ENCODE measurements at regions not wholly inside any gene's neighbourhood (a gene's known extent, or its start where the extent isn't known, plus 50 kb on each side); places are given as distances from the start of the nearest gene placed in this dataset.
A peak's percentile ranks its signal among the peaks of the same experiment; 100 is the strongest.
"Not testable (repeated sequence)": the region's sequence is repeated elsewhere in the genome, so short reads cannot be mapped to it uniquely, and the experiment has no call there.

DNA sequence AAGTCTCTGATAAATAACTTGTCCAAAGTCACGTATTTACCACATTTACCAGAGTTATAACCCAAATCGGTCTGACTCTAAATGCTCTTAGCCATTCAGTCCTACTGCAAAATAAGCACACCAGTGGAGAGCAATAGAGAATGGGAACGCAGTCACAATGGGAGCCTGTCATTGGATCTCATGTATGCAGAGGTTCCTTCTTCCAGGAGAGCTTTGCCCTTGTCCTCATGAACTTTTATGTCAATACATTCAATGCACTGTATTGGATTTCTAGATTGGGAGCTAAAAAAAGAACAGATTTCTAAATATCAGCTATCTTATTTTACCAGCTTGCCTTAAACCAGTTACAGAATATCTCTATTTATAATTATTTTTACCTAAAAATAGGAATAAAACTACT, 149.1 kb upstream of the CXXC4 start:
- DNase-seq: no peak
- in situ Hi-C loops (cut with MboI; ENCODE audit: low pct_unique_long_range_greater_than_20kb, low sequenced_read_pairs): no loop called here

- in situ Hi-C loops (cut with MboI; ENCODE audit: low pct_unique_long_range_greater_than_20kb, low sequenced_read_pairs): no loop called here
- no peak for DNase-seq
Observed at GRCh38 chr4:104649631-104650030, 154.9 kb upstream of the CXXC4 start.

DNA sequence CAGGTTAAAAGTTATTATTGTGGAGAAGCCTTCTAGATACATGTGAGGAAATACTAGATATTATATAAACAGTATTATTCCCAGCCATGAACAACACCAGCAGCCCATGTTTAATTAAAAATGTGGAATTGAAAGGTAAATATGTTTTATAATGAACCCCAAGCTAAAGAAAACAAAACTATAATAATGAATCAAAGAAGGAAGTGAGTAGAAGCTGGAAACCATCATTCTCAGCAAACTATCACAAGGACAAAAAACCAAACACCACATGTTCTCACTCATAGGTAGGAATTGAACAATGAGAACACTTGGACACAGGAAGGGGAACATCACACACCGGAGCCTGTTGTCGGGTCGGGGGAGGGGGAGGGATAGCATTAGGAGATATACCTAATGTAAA, 167.6 kb upstream of the CXXC4 start:
- in situ Hi-C loops (cut with MboI; ENCODE audit: low pct_unique_long_range_greater_than_20kb, low sequenced_read_pairs); DNase-seq: not testable (repeated sequence)

DNA sequence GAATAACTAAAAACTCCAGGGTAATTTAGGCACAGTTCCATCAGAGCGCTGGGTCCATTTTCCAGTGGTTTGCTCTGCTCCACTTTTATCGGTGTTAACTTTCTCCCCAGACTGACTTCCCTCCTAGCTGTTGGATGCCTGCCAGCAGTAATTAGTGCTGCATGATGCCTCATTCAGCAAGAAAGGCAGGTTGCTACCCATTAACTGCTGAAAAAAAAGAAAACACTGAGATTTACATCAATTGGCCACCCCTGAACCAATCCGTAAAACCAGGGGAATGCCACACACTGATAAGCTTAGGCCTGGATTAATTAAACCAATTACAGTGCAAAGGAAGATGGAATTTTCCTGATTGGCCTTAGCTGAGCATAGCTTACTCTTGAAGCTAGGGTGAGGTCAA, 182.4 kb upstream of the CXXC4 start:
- peak; percentile 46 for DNase-seq
- in situ Hi-C loops (cut with MboI; ENCODE audit: low pct_unique_long_range_greater_than_20kb, low sequenced_read_pairs): no loop called here

- in situ Hi-C loops (cut with MboI; ENCODE audit: low pct_unique_long_range_greater_than_20kb, low sequenced_read_pairs): no loop called here
- DNase-seq: no peak
Observed at GRCh38 chr4:104682311-104682710, 187.6 kb upstream of the CXXC4 start.

DNA sequence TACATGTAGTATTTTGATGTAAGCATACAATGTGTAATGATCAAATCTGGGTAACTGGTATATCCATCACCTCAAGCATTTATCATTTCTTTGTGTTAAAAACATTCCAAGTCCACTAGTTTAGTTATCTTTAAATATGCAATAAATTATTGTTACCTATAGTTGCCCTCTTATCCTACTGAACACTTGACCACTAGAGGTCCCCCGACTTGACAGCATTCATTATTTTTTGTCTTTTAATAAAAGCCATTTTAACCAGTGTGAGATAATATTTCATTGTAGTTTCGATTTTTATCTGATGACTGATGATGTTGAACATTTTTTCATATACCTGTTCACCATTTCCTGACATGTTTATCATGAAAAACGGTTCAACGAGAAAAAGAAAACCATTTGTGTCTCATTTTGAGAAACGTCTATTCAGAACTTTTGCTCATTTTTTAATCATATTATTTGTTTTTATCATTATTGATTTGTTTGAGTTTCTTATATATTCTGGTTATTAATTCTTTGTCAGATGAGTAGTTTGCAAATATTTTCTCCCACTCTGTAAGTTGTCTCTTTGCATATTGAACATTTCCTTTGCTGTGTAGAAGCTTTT, 199.0 kb upstream of the CXXC4 start:
- in situ Hi-C loops (cut with MboI; ENCODE audit: low pct_unique_long_range_greater_than_20kb, low sequenced_read_pairs): no loop called here
- peak; percentile 15 for DNase-seq

DNA sequence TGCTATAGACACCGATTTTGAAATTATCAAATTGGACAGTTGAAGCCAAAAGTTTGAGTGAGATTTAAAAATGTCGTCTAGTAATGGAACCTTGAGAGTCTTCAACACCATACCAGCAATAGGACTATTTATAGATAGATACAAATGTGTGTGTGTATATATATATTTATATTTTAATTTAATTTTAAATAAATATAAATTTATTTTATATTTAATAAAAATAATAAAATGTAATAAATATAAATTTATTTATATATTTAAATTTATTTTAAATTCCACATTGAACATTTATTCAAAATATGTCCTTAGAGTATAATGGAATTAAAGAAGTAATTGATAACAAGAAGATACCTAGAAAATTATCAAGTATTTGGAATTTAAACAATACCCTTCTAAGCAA, 221.9 kb upstream of the CXXC4 start:
- in situ Hi-C loops (cut with MboI; ENCODE audit: low pct_unique_long_range_greater_than_20kb, low sequenced_read_pairs): no loop called here
- DNase-seq: no peak

GRCh38 chr4:104719539-104720230, 225.0 kb upstream of the CXXC4 start:
- in situ Hi-C loops (cut with MboI; ENCODE audit: low pct_unique_long_range_greater_than_20kb, low sequenced_read_pairs): no loop called here
- no peak for DNase-seq

GRCh38 chr4:104722467-104722866, 227.8 kb upstream of the CXXC4 start:
- in situ Hi-C loops (cut with MboI; ENCODE audit: low pct_unique_long_range_greater_than_20kb, low sequenced_read_pairs): no loop called here
- DNase-seq: no peak

GRCh38 chr4:104726002-104726401, 231.3 kb upstream of the CXXC4 start:
- in situ Hi-C loops (cut with MboI; ENCODE audit: low pct_unique_long_range_greater_than_20kb, low sequenced_read_pairs): no loop called here
- DNase-seq: no peak

GRCh38 chr4:104727643-104728042, 232.9 kb upstream of the CXXC4 start:
- DNase-seq: no peak
- in situ Hi-C loops (cut with MboI; ENCODE audit: low pct_unique_long_range_greater_than_20kb, low sequenced_read_pairs): no loop called here

GRCh38 chr4:104728380-104729122, 233.9 kb upstream of the CXXC4 start:
- in situ Hi-C loops (cut with MboI; ENCODE audit: low pct_unique_long_range_greater_than_20kb, low sequenced_read_pairs): no loop called here
- DNase-seq: no peak

DNA sequence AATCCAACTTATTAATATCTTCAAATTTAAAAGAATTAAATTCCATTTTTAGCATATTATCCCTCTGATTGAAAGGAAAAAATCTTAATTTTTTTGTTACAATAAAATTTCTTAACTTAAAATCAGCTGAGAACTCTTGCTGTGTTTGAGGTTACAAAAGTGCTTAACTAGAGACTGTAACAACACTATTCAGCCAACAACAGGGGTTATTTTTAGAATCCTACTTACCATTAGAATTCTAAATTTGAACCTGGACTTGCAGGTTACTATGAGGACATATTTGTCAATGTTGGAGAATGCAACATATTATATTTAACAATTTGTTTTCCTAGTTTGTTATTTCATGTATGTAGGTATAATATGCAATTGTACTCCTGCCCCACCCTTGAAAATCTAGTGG, 238.1 kb upstream of the CXXC4 start:
- in situ Hi-C loops (cut with MboI; ENCODE audit: low pct_unique_long_range_greater_than_20kb, low sequenced_read_pairs): no loop called here
- no peak for DNase-seq

- in situ Hi-C loops (cut with MboI; ENCODE audit: low pct_unique_long_range_greater_than_20kb, low sequenced_read_pairs): no loop called here
- DNase-seq: no peak
Observed at GRCh38 chr4:104735174-104735573, 240.5 kb upstream of the CXXC4 start.

DNA sequence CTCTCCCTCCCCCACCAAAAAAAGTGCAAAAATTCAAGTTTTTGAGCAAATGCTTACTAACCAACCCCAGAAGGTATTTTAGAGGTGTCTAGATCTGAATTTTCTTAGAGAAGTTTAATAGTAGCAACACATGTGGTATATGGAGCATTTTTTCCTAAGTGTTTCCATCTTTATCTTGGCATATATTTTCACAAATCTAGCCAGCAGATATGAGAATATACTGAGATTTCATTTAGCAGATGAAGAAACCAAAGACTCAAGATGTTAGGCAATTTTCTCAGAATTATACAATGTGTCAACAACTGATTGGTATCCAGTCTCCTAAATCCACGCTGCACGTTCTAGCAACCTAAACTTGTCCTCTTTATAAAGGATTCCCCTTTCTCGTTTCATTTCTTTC, 245.5 kb upstream of the CXXC4 start:
- in situ Hi-C loops (cut with MboI; ENCODE audit: low pct_unique_long_range_greater_than_20kb, low sequenced_read_pairs): no loop called here
- DNase-seq: no peak

GRCh38 chr4:104743215-104743653, 248.5 kb upstream of the CXXC4 start:
- in situ Hi-C loops (cut with MboI; ENCODE audit: low pct_unique_long_range_greater_than_20kb, low sequenced_read_pairs): no loop called here
- no peak for DNase-seq

DNA sequence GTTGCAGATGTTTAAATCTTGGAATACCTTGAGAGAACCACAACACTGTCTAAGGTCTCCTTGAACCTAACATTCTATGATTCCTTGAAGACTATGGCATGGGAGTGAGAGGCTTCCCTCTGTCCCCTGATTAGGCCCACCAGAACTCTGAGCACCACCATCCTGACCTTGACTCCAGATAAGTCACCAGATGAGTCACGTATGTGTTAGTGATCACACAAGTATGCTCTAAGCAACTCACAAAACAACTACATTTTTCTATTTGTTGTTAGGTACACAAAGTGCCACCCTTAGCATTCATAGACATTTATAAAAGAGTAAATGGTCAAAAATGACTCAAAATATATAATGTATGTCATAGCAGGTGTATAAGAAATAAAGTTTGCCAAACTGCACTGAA, 252.9 kb upstream of the CXXC4 start:
- in situ Hi-C loops (cut with MboI; ENCODE audit: low pct_unique_long_range_greater_than_20kb, low sequenced_read_pairs): no loop called here
- DNase-seq: no peak

GRCh38 chr4:104749062-104749461, 254.4 kb upstream of the CXXC4 start:
- in situ Hi-C loops (cut with MboI; ENCODE audit: low pct_unique_long_range_greater_than_20kb, low sequenced_read_pairs): no loop called here
- peak; percentile 20 for DNase-seq

DNA sequence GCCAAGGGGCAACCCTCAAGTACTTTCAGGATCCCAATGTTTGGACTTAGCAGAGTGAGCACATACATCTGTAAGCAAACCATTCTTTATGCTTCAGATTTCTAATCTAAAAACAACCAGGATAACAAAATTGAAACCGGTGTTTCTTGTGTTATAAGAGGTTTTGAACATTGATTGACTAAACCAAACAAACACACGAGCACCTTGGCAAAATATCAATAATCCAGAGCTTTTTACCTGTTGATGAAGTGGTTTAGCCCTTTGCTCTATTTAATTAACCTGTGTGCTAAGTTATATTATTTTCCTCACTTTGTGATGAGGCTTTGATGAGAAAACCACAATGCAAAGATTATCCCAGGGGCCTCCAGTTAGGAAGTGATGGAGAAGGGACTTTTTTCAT, 255.3 kb upstream of the CXXC4 start:
- in situ Hi-C loops (cut with MboI; ENCODE audit: low pct_unique_long_range_greater_than_20kb, low sequenced_read_pairs): no loop called here
- DNase-seq: no peak

DNA sequence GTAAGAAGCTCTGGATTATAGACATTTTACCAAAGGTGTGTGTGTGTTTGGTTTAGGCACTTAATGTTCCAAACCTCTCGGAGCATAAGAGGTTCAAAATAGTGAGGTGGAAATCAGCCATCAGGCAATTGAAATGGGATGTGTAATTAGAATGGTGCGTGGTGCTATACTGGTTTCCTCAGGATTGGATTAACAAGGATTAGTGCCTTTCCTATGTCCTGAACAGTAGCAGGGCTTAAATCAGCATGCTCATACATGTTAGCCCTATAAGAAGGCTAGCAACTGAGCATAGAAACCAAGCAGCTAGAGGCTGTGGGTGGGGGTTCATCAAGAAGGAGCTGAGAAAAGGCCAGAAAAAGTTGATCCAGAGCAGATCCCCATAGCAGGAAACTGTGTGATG, 256.8 kb upstream of the CXXC4 start:
- in situ Hi-C loops (cut with MboI; ENCODE audit: low pct_unique_long_range_greater_than_20kb, low sequenced_read_pairs): no loop called here
- DNase-seq: no peak
